ENCODE measurements at regions not wholly inside any gene's neighbourhood (a gene's known extent, or its start where the extent isn't known, plus 50 kb on each side); places are given as distances from the start of the nearest gene placed in this dataset.

DNA sequence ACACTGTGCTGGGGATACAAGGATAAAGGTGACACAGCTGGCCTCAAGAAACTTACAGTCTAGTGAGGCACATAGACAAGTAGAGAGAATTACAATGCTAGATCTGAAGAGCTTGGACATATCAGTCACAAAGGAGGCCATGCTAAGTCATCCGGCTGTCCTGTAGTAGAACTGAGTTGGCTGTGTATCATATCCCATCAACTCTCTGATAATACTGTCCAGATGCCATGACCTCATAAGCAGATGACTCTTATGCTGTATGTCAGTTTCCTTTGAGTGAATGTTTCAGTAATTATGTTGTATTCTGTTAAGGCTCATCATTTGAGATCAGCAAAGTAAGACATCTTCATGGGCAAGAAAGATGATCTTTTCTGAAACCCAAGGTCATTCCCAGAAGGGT, 442.9 kb downstream of the MID1IP1 start:
- no peaks in the 10 kb centered on the region for H3K4me1 Mint-ChIP-seq
- no peaks in the 10 kb centered on the region for H3K9me3 Mint-ChIP-seq
- CTCF ChIA-PET, result no interaction called here
- H3K4me3 Mint-ChIP-seq, result no peak overlapping the region
- no peak for DNase-seq
- no peaks in the 10 kb centered on the region for H3K36me3 Mint-ChIP-seq
- H3K27me3 Mint-ChIP-seq, result no peaks in the 10 kb centered on the region
- H3K27ac Mint-ChIP-seq, result no peak overlapping the region

DNA sequence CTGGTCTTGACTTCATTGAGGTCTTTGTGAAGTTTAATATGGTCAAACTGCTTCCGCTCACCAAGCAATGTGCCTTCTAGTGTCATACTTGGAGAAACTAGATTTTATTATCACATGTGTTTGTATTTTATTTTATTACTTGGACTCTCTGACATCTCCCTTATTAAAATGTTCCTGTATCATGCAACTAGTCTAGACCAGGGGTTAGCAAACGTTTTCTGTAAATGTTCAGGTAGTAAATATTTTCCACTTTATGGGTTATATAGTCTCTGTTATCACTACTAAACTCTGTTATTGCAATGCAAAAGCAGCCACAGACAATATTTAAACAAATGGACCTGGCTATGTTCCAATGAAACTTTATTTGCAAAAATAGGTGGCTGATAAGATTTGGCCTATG, 443.8 kb downstream of the MID1IP1 start:
- no peak overlapping the region for H3K27ac Mint-ChIP-seq
- H3K27me3 Mint-ChIP-seq, result no peaks in the 10 kb centered on the region
- no peaks in the 10 kb centered on the region for H3K9me3 Mint-ChIP-seq
- no peaks in the 10 kb centered on the region for H3K4me1 Mint-ChIP-seq
- CTCF ChIA-PET, result no interaction called here
- no peaks in the 10 kb centered on the region for H3K36me3 Mint-ChIP-seq
- H3K4me3 Mint-ChIP-seq, result no peak overlapping the region
- no peak for DNase-seq

DNA sequence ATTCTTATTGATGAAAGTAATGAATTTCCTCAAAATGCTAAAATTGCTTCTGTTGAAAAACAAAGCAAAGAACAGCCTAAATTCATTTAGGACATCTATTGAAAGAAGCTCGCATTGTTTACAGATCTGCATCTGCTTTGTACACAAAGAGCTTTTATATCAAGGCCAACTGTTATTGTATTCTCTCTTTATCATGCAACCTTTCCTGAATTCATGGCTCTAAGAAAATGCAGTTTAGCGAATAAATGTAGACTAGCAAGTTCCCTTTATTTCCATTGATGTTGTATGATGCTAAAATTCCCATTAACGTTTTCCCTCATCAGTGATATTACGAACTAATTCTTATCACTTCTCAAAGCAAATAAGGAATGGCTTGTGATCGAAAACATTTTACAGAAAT, 446.3 kb downstream of the MID1IP1 start:
- H3K4me3 Mint-ChIP-seq, result no peak overlapping the region
- no peaks in the 10 kb centered on the region for H3K36me3 Mint-ChIP-seq
- CTCF ChIA-PET, result interaction anchor here (0.7 kb wide), 1 partner anchor 374 kb away, joined by 3 read pairs; no protein-coding TSS in a partner anchor
- no peak for DNase-seq
- no peaks in the 10 kb centered on the region for H3K27me3 Mint-ChIP-seq
- H3K9me3 Mint-ChIP-seq, result peaks cover 2% of the 10 kb centered on the region
- peaks cover 10% of the 10 kb centered on the region for H3K4me1 Mint-ChIP-seq
- no peak overlapping the region for H3K27ac Mint-ChIP-seq

- no peaks in the 10 kb centered on the region for H3K27me3 Mint-ChIP-seq
- H3K4me1 Mint-ChIP-seq, result peaks cover 10% of the 10 kb centered on the region
- H3K9me3 Mint-ChIP-seq, result peaks cover 2% of the 10 kb centered on the region
- H3K4me3 Mint-ChIP-seq, result no peak overlapping the region
- CTCF ChIA-PET, result no interaction called here
- H3K36me3 Mint-ChIP-seq, result no peaks in the 10 kb centered on the region
- H3K27ac Mint-ChIP-seq, result no peak overlapping the region
- DNase-seq, result no peak
These were observed 447.1 kb downstream of the MID1IP1 start for GRCh38 chrX:39248330-39248729.

- Mint-ChIP-seq H3K4me1 (peaks cover 10% of the 10 kb centered on the region), H3K36me3 (no peaks in the 10 kb centered on the region), H3K9me3 (peaks cover 2% of the 10 kb centered on the region), H3K4me3 (no peak overlapping the region), H3K27ac (no peak overlapping the region), H3K27me3 (no peaks in the 10 kb centered on the region)
- DNase-seq, result no peak
- CTCF ChIA-PET, result interaction anchor here (1.0 kb wide), 1 partner anchor 11 kb away, joined by 5 read pairs; no protein-coding TSS in a partner anchor
These were observed 448.7 kb downstream of the MID1IP1 start for GRCh38 chrX:39249999-39250398.

GRCh38 chrX:39251995-39252394, 450.7 kb downstream of the MID1IP1 start:
- Mint-ChIP-seq H3K36me3 (no peaks in the 10 kb centered on the region), H3K4me3 (no peak overlapping the region), H3K27ac (no peak overlapping the region), H3K9me3 (peaks cover 2% of the 10 kb centered on the region), H3K4me1 (peaks cover 10% of the 10 kb centered on the region), H3K27me3 (no peaks in the 10 kb centered on the region)
- CTCF ChIA-PET, result no interaction called here
- DNase-seq, result no peak

DNA sequence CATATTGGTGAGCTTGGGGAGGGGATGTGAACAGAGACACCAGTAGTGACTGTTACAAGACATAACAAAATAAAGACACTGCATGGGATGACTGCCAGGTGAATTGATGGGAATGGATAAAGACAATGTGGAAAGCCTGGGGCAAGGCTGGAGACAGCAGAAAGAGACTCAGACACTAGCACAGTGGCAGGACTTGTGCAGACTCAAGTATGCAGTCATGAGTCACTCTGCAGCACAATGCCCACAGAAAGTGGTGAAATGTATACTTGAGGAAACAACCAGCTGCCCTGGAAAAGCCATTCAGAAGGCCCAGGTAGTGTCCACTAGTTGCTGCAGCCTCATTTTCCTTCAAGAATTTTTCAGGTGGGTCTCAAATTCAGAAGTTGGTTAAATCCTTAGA, 452.3 kb downstream of the MID1IP1 start:
- H3K36me3 Mint-ChIP-seq, result no peaks in the 10 kb centered on the region
- CTCF ChIA-PET, result no interaction called here
- H3K4me1 Mint-ChIP-seq, result peaks cover 10% of the 10 kb centered on the region
- no peak overlapping the region for H3K27ac Mint-ChIP-seq
- H3K4me3 Mint-ChIP-seq, result no peak overlapping the region
- no peak for DNase-seq
- no peaks in the 10 kb centered on the region for H3K27me3 Mint-ChIP-seq
- peaks cover 2% of the 10 kb centered on the region for H3K9me3 Mint-ChIP-seq

DNA sequence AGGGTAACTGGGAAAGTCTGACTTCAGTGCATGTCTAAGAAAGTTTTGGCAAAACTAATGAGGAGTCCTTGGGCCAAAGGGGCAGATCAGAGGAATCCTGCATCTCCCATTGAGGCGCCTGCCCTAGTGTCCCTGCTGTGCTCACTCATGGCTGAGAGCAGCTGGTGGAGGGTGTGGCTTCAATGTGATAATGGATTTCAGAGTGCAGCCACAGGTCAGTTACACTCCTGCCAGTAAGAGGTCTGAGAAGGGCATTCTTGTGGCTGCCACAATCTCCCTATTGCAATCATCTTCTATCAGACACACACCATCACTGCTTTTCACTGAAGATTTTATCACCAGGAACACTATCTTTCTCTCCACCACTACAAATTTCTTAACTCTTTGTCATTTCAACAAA, 457.1 kb downstream of the MID1IP1 start:
- H3K4me3 Mint-ChIP-seq, result no peak overlapping the region
- peaks cover 3% of the 10 kb centered on the region for H3K4me1 Mint-ChIP-seq
- no peaks in the 10 kb centered on the region for H3K27me3 Mint-ChIP-seq
- no peaks in the 10 kb centered on the region for H3K36me3 Mint-ChIP-seq
- H3K27ac Mint-ChIP-seq, result no peak overlapping the region
- CTCF ChIA-PET, result no interaction called here
- H3K9me3 Mint-ChIP-seq, result no peaks in the 10 kb centered on the region
- DNase-seq, result no peak

DNA sequence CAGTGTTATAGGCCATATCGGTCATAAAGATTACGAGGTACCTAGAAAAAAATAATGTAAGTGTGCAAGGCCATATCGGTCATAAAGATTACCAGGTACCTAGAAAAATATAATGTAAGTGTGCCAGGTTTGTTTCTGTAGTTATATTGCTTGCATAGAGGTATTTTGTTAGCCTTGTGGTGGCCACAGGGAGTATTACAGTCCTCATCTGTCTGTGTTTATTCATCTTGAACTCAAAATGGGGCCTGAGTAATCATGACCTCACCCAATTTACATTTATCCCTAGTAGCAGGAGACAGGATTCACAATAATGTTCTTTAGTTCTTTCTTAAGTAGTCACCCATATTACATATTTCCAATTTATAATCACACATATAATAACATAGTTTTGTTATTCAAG, 459.7 kb downstream of the MID1IP1 start:
- CTCF ChIA-PET, result interaction anchor here (0.5 to 1.6 kb wide), 2 partner anchors 11 to 153 kb away, joined by 4 to 5 read pairs; no protein-coding TSS in a partner anchor
- H3K4me1 Mint-ChIP-seq, result peaks cover 3% of the 10 kb centered on the region
- DNase-seq, result no peak

DNA sequence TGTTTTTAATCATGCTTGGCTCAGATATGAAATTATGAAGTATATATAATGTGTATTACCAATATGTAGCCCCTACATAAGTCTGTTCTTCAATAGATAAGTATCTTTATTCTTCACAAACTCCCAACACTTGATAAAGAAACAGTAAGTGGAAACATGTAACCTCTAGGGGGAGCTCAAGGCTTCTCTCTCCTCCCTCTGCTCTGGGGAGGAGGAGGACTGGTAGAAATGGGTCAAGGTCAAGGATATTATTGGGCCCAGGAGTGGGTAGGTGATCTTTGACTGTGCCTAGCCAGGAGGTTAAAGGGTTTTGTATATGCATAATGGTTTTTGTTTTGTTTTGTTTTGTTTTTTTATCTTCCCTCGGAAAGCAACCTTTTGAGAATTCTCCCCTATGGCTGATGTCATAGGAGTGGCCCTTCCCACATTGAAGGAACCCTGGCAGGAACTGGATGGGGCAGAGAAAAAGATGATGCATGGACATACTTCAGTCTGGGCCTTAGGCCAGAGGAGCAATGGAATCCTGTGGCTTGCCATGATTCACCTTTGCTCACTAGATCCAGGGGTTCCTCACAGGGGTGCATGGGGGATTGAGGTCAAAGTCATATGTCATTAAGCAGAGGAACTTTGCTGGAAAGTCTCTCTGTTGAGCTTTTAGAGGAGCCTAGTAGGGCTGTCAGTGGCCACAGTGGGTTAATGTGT, 460.3 kb downstream of the MID1IP1 start:
- H3K4me3 Mint-ChIP-seq, result no peak overlapping the region
- CTCF ChIA-PET, result interaction anchor here (0.5 to 1.6 kb wide), 7 partner anchors 12 to 227 kb away, joined by 3 to 5 read pairs (median 3); no protein-coding TSS in a partner anchor
- peak; percentile 23 for DNase-seq

More for the DNA sequence above, 459.7 kb downstream of the MID1IP1 start:
- Mint-ChIP-seq H3K27ac (no peak overlapping the region), H3K9me3 (no peaks in the 10 kb centered on the region), H3K4me3 (no peak overlapping the region), H3K27me3 (no peaks in the 10 kb centered on the region), H3K36me3 (no peaks in the 10 kb centered on the region)

GRCh38 chrX:39262641-39263040, 461.4 kb downstream of the MID1IP1 start:
- H3K36me3 Mint-ChIP-seq, result no peaks in the 10 kb centered on the region
- no peak overlapping the region for H3K27ac Mint-ChIP-seq
- H3K9me3 Mint-ChIP-seq, result no peaks in the 10 kb centered on the region
- CTCF ChIA-PET, result interaction anchor here (0.9 to 1.5 kb wide), 4 partner anchors 71 to 226 kb away, joined by 3 to 5 read pairs (median 3); no protein-coding TSS in a partner anchor
- H3K4me1 Mint-ChIP-seq, result peaks cover 3% of the 10 kb centered on the region
- no peak for DNase-seq
- no peaks in the 10 kb centered on the region for H3K27me3 Mint-ChIP-seq
- no peak overlapping the region for H3K4me3 Mint-ChIP-seq

More for the DNA sequence above, 460.3 kb downstream of the MID1IP1 start:
- Mint-ChIP-seq H3K9me3 (no peaks in the 10 kb centered on the region), H3K4me1 (peaks cover 3% of the 10 kb centered on the region), H3K27me3 (no peaks in the 10 kb centered on the region), H3K36me3 (no peaks in the 10 kb centered on the region), H3K27ac (no peak overlapping the region)

DNA sequence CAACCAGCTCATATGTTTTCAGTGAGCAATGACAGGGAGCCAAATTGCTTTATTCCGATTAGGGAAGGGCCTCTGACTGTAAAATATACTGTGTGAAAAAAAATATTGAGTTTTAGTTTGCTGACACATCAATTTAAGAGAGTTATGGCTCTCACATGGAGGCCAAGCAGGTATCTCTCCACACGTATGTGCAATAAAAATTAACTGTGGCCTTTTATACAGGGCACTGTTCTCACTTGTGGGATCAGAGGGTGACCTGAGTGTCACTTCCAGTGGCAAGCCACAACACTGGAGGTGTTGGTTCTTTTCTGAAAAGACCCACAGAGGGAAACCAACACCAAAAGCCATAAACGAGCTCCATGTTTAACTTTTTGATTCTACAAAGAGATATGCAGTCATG, 462.8 kb downstream of the MID1IP1 start:
- Mint-ChIP-seq H3K4me3 (no peak overlapping the region), H3K27ac (no peak overlapping the region), H3K36me3 (no peaks in the 10 kb centered on the region), H3K4me1 (peaks cover 3% of the 10 kb centered on the region), H3K9me3 (no peaks in the 10 kb centered on the region), H3K27me3 (no peaks in the 10 kb centered on the region)
- DNase-seq, result no peak
- CTCF ChIA-PET, result interaction anchor here (0.7 to 1.0 kb wide), 2 partner anchors 137 to 184 kb away, joined by 3 to 4 read pairs; no protein-coding TSS in a partner anchor

DNA sequence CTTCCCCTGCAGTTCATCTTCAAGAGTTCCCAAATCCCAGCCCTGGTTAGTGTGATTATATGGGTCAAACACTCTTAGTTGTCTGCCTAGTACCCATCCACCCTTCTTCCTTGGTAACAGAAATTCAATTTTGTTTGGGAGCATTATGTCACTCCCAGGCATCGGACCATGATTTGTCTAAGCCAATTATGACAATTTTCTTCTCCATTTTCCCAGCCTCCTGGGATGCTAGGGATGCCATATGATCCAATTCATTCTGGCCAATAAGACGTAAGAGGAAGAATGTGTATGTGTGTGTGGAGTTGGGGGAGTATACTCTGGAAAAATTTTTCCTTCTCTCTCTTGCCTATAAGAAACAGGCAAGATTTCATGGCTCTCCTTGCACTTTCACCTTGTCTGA, 465.9 kb downstream of the MID1IP1 start:
- CTCF ChIA-PET, result interaction anchor here (0.7 kb wide), 1 partner anchor 104 kb away, joined by 3 read pairs; no protein-coding TSS in a partner anchor
- no peaks in the 10 kb centered on the region for H3K27me3 Mint-ChIP-seq
- peaks cover 5% of the 10 kb centered on the region for H3K9me3 Mint-ChIP-seq
- H3K4me1 Mint-ChIP-seq, result no peaks in the 10 kb centered on the region
- no peak for DNase-seq
- no peak overlapping the region for H3K4me3 Mint-ChIP-seq
- H3K36me3 Mint-ChIP-seq, result no peaks in the 10 kb centered on the region
- no peak overlapping the region for H3K27ac Mint-ChIP-seq

DNA sequence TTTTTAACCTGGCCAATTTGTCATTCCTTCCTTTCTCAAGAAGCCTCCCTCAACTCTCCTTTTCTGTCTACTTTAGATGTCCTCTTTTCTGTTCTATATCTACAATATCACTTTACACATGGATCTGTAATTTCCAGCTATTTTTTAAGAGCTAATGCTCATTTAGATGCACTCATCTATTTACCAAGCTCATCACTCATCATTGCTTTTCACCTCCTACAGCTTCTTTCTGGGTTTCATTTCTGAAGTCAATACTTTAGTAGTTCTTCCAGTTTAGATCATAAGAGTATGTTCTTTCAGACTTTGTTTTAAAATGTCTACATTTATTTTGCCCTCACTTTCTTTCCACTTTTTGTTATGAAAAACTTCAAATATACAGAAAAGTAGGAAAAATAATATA, 466.9 kb downstream of the MID1IP1 start:
- Mint-ChIP-seq H3K9me3 (peaks cover 5% of the 10 kb centered on the region), H3K4me1 (no peaks in the 10 kb centered on the region), H3K27ac (no peak overlapping the region), H3K36me3 (no peaks in the 10 kb centered on the region), H3K4me3 (no peak overlapping the region), H3K27me3 (no peaks in the 10 kb centered on the region)
- CTCF ChIA-PET, result no interaction called here
- no peak for DNase-seq

GRCh38 chrX:39275500-39276068, 474.3 kb downstream of the MID1IP1 start:
- H3K36me3 Mint-ChIP-seq, result no peaks in the 10 kb centered on the region
- H3K9me3 Mint-ChIP-seq, result peaks cover 6% of the 10 kb centered on the region
- H3K27ac Mint-ChIP-seq, result no peak overlapping the region
- H3K27me3 Mint-ChIP-seq, result no peaks in the 10 kb centered on the region
- DNase-seq, result no peak
- CTCF ChIA-PET, result no interaction called here
- no peak overlapping the region for H3K4me3 Mint-ChIP-seq
- no peaks in the 10 kb centered on the region for H3K4me1 Mint-ChIP-seq
